SK-N-SH (cell line): ENCODE measurements at regions not wholly inside any gene's neighbourhood (a gene's known extent, or its start where the extent isn't known, plus 50 kb on each side); places are given as distances from the start of the nearest gene placed in this dataset.

Experiments used
- CTCF ChIA-PET: fragments of 300-600, 350-600 bp; formaldehyde crosslinking; extraction: SDS; loops from one replicate; lab custom pipeline; 2021; lab: Yijun Ruan, JAX
- POLR2A ChIA-PET: fragments of 350-600 bp; sonication (Branson Sonifier 250); formaldehyde crosslinking; extraction: SDS; loops from one replicate; lab custom pipeline; 2020; ENCODE audit warnings: antibody characterized with exemption, inconsistent platforms; lab: Yijun Ruan, JAX
- DNase-seq: peaks from one replicate; pipeline ENCODE4 v3.0.0; 2012
- H2AFZ ChIP-seq: fragments of 200-600 bp; sonication (generic); 2 replicates; pipeline ENCODE4 v1.8.1; 2016; ENCODE audit warnings: antibody characterized with exemption, mild to moderate bottlenecking, low read depth
- H3F3A ChIP-seq: fragments of 200-600 bp; sonication (generic); replicated peaks from 2 replicates; pipeline ENCODE3; 2016; ENCODE audit warnings: antibody characterized with exemption, mild to moderate bottlenecking; ENCODE audit not compliant: insufficient read depth
- H3K27ac ChIP-seq, 2 experiments: fragments of 200-500 bp in 1 of 2; fragments of 200-600 bp in 1 of 2; sonication (Bioruptor generic) in 1 of 2; sonication (generic), shearing (Covaris generic) in 1 of 2; 2 replicates each; pipeline versions ENCODE4 v1.5.1 to v1.6.1; 2014 to 2016; ENCODE audit warnings: low read depth in 2 of 2, inconsistent platforms in 1 of 2, low read length in 1 of 2, mild to moderate bottlenecking in 1 of 2, mixed read lengths in 1 of 2
- H3K27me3 ChIP-seq: fragments of 200-600 bp; sonication (generic), shearing (Covaris generic); 2 replicates; pipeline ENCODE4 v1.6.1; 2016; ENCODE audit warnings: mixed run types; ENCODE audit not compliant: insufficient read depth
- H3K36me3 ChIP-seq, 2 experiments: fragments of 200-500 bp in 1 of 2; fragments of 200-600 bp in 1 of 2; sonication (Bioruptor generic) in 1 of 2; sonication (generic) in 1 of 2; replicated peaks in 1 of 2; 2 replicates each; pipeline versions ENCODE3 to v1.5.1; 2014 to 2016; ENCODE audit warnings: low read length in 1 of 2, mild to moderate bottlenecking in 1 of 2; ENCODE audit not compliant: insufficient read depth in 2 of 2, control insufficient read depth in 1 of 2
- H3K4me1 ChIP-seq, 2 experiments: fragments of 200-500 bp in 1 of 2; fragments of 200-600 bp in 1 of 2; sonication (Bioruptor generic) in 1 of 2; sonication (generic), shearing (Covaris generic) in 1 of 2; 2 replicates each; pipeline versions ENCODE4 v1.5.1 to v1.6.1; 2014 to 2016; ENCODE audit warnings: low read depth in 1 of 2, low read length in 1 of 2, mixed run types in 1 of 2; ENCODE audit not compliant: insufficient read depth in 2 of 2, control insufficient read depth in 1 of 2
- H3K4me2 ChIP-seq: fragments of 200-600 bp; sonication (generic), shearing (Covaris generic); 2 replicates; pipeline ENCODE4 v1.6.1; 2017; ENCODE audit warnings: mixed run types
- H3K4me3 ChIP-seq, 2 experiments: fragments of 200-500 bp in 1 of 2; fragments of 200-600 bp in 1 of 2; sonication (Bioruptor generic) in 1 of 2; sonication (generic), shearing (Covaris generic) in 1 of 2; 2 replicates each; pipeline versions ENCODE4 v1.5.1 to v1.8.1; 2014 to 2016; ENCODE audit warnings: low read depth in 2 of 2, inconsistent platforms in 1 of 2, low read length in 1 of 2, mild to moderate bottlenecking in 1 of 2, mixed read lengths in 1 of 2, moderate library complexity in 1 of 2
- H3K79me2 ChIP-seq: fragments of 200-600 bp; sonication (generic); 2 replicates; pipeline ENCODE4 v1.8.1; 2017; ENCODE audit warnings: mild to moderate bottlenecking; ENCODE audit not compliant: insufficient read depth
- H3K9ac ChIP-seq: fragments of 200-600 bp; sonication (generic); 2 replicates; pipeline ENCODE4 v1.6.1; 2017; ENCODE audit warnings: mixed run types
- H3K9me2 ChIP-seq: fragments of 200-600 bp; sonication (generic); 2 replicates; pipeline ENCODE4 v1.6.1; 2017; ENCODE audit warnings: mixed run types
- H3K9me3 ChIP-seq: fragments of 200-600 bp; sonication (generic); 2 replicates; pipeline ENCODE4 v1.6.1; 2017; ENCODE audit warnings: mixed run types, mild to moderate bottlenecking, moderate library complexity
- H4K20me1 ChIP-seq: fragments of 200-600 bp; sonication (generic); 2 replicates; pipeline ENCODE4 v1.6.1; 2017; ENCODE audit warnings: mild to moderate bottlenecking, mixed run types; ENCODE audit not compliant: insufficient read depth
- CTCF ChIP-seq: fragments of 200-600 bp; sonication (generic); IDR thresholded peaks from 2 replicates; pipeline ENCODE4 v1.6.1; 2017; ENCODE audit warnings: antibody characterized with exemption, mild to moderate bottlenecking, moderate library complexity
- EP300 ChIP-seq, 2 experiments: IDR thresholded peaks; 2 replicates each; pipeline versions ENCODE4 v1.4.0 to v1.6.1; 2012; ENCODE audit warnings: borderline replicate concordance in 1 of 2, low read depth in 1 of 2, low read length in 1 of 2
- GABPA ChIP-seq: IDR thresholded peaks from 2 replicates; pipeline ENCODE4 v1.4.0; 2012; ENCODE audit warnings: low read depth, mild to moderate bottlenecking
- GATA2 ChIP-seq: sonication (generic); formaldehyde crosslinking; IDR thresholded peaks from 2 replicates; pipeline ENCODE4 v1.5.0; 2020; ENCODE audit warnings: mild to moderate bottlenecking, missing genetic modification reagents
- IRF3 ChIP-seq: fragments of 150-350 bp; IDR thresholded peaks from 2 replicates; pipeline ENCODE4 v1.6.1; 2016; ENCODE audit warnings: mild to moderate bottlenecking, low read depth, low read length
- JUND ChIP-seq: IDR thresholded peaks from 2 replicates; pipeline ENCODE4 v1.4.0; 2012
- MEF2A ChIP-seq: IDR thresholded peaks from 2 replicates; pipeline ENCODE4 v1.4.0; 2012; ENCODE audit warnings: low read depth, borderline replicate concordance
- NRF1 ChIP-seq: IDR thresholded peaks from 2 replicates; pipeline ENCODE4 v1.6.1; 2012; ENCODE audit warnings: low read depth, mild to moderate bottlenecking, low read length
- POLR2AphosphoS5 ChIP-seq: IDR thresholded peaks from 2 replicates; pipeline ENCODE4 v1.6.1; 2012; ENCODE audit warnings: low read depth, low read length
- REST ChIP-seq: IDR thresholded peaks from 2 replicates; pipeline ENCODE4 v1.6.1; 2012; ENCODE audit warnings: mild to moderate bottlenecking, low read depth, low read length, moderate library complexity
- SMC3 ChIP-seq: IDR thresholded peaks from 2 replicates; pipeline ENCODE4 v1.6.1; 2012; ENCODE audit warnings: low read depth, low read length, improper control_type of control experiment
- TAF1 ChIP-seq: IDR thresholded peaks from 2 replicates; pipeline ENCODE4 v1.6.1; 2012; ENCODE audit warnings: low read depth, mild to moderate bottlenecking, low read length, moderate library complexity, borderline replicate concordance
- TCF12 ChIP-seq: IDR thresholded peaks from 2 replicates; pipeline ENCODE4 v1.4.0; 2012
- USF2 ChIP-seq: fragments of 150-350 bp; IDR thresholded peaks from 2 replicates; pipeline ENCODE4 v1.6.1; 2017; ENCODE audit warnings: antibody characterized with exemption, low read length, low read depth, borderline replicate concordance
- YY1 ChIP-seq: IDR thresholded peaks from 2 replicates; pipeline ENCODE4 v1.4.0; 2012; ENCODE audit warnings: low read depth, mild to moderate bottlenecking
- WGBS: methylation state at CpG from one replicate; pipeline ENCODE4 v1.1.6; 2017; ENCODE audit warnings: low lambda C conversion rate; 5-methylcytosine and 5-hydroxymethylcytosine counted together

GRCh38 chr20:12395760-12396159, 478.1 kb downstream of the BTBD3 start:
- Histone ChIP-seq H3K9me3 (no peaks in the 10 kb centered on the region), H3K36me3 (no peaks in the 10 kb centered on the region), H3K4me2 (no peak overlapping the region), H4K20me1 (no peaks in the 10 kb centered on the region), H3K4me1 (no peaks in the 10 kb centered on the region), H3K4me3 (no peak overlapping the region), H3K9ac (no peak overlapping the region), H3K9me2 (no peaks in the 10 kb centered on the region), H3K79me2 (no peaks in the 10 kb centered on the region), H2AFZ (no peak overlapping the region), H3F3A (no peaks in the 10 kb centered on the region), H3K27me3 (no peaks in the 10 kb centered on the region), H3K27ac (no peak overlapping the region)
- 28% methylated on average over 2 of the region's 2 CpGs for WGBS
- no peak for DNase-seq
- TF ChIP-seq POLR2AphosphoS5 (no peak), JUND (no peak), GABPA (no peak), CTCF (no peak)
- ChIA-PET CTCF (no interaction called here), POLR2A (no interaction called here)

GRCh38 chr20:12399110-12399836, 481.6 kb downstream of the BTBD3 start:
- Histone ChIP-seq H3K9ac (no peak overlapping the region), H3K27ac (no peak overlapping the region), H3K4me1 (no peaks in the 10 kb centered on the region), H3K4me3 (no peak overlapping the region)
- CTCF ChIA-PET, result no interaction called here
- TF ChIP-seq MEF2A (no peak), TAF1 (no peak), TCF12 (no peak)
- TF ChIP-seq, all 33 proteins: peak for 0
- DNase-seq, result no peak
- Histone ChIP-seq H3K4me2 (no peak overlapping the region), H3K36me3 (no peaks in the 10 kb centered on the region), H2AFZ (no peak overlapping the region), H4K20me1 (no peaks in the 10 kb centered on the region), H3K27me3 (no peaks in the 10 kb centered on the region), H3K9me2 (no peaks in the 10 kb centered on the region), H3K9me3 (no peaks in the 10 kb centered on the region), H3K79me2 (no peaks in the 10 kb centered on the region), H3F3A (no peaks in the 10 kb centered on the region)
- 25% methylated on average over 4 of the region's 4 CpGs for whole genome bisulfite sequencing
- POLR2A ChIA-PET, result no interaction called here

GRCh38 chr20:12404941-12405340, 487.2 kb downstream of the BTBD3 start:
- no peak overlapping the region for H3K4me3 ChIP-seq
- H3K9ac ChIP-seq, result no peak overlapping the region
- H3K27me3 ChIP-seq, result no peaks in the 10 kb centered on the region
- no peaks in the 10 kb centered on the region for H3K4me1 ChIP-seq
- H3F3A ChIP-seq, result no peaks in the 10 kb centered on the region
- no peaks in the 10 kb centered on the region for H3K9me3 ChIP-seq
- no peak for DNase-seq
- no peak overlapping the region for H3K4me2 ChIP-seq
- H3K9me2 ChIP-seq, result no peaks in the 10 kb centered on the region
- H3K27ac ChIP-seq, result no peak overlapping the region
- no peak overlapping the region for H2AFZ ChIP-seq
- H3K36me3 ChIP-seq, result no peaks in the 10 kb centered on the region
- ChIA-PET POLR2A (no interaction called here), CTCF (no interaction called here)
- TF ChIP-seq REST (no peak), USF2 (no peak), NRF1 (no peak), YY1 (no peak), GATA2 (CRISPR knock-in tag) (no peak), EP300 (IDR thresholded peaks at IDR 0.05; ENCODE audit: borderline replicate concordance in 1 of 2, low read depth in 1 of 2, low read length in 1 of 2) (no peak), IRF3 (no peak), SMC3 (no peak)
- no peaks in the 10 kb centered on the region for H3K79me2 ChIP-seq
- H4K20me1 ChIP-seq, result no peaks in the 10 kb centered on the region
